ENCODE measurements at regions not wholly inside any gene's neighbourhood (a gene's known extent, or its start where the extent isn't known, plus 50 kb on each side); places are given as distances from the start of the nearest gene placed in this dataset.
"Not testable (repeated sequence)": the region's sequence is repeated elsewhere in the genome, so short reads cannot be mapped to it uniquely, and the experiment has no call there.

- not testable (repeated sequence) for H3K9me3 Mint-ChIP-seq (ENCODE audit: low read depth); DNase-seq (ENCODE audit: low spot score); H3K27ac Mint-ChIP-seq (ENCODE audit: unreplicated experiment); H3K4me3 Mint-ChIP-seq (ENCODE audit: unreplicated experiment); H3K27me3 Mint-ChIP-seq (ENCODE audit: low read depth); H3K36me3 Mint-ChIP-seq (ENCODE audit: low read depth)
- peaks cover 30% of the 10 kb centered on the region for H3K4me1 Mint-ChIP-seq (ENCODE audit: low read depth)
- TF ChIP-seq CTCF (IDR thresholded peaks at IDR 0.05), result peak; percentile 96
Measured at GRCh38 chr11:128031538-128032134, 555.7 kb downstream of the ETS1 start.

GRCh38 chr11:128029219-128029722 is 558.1 kb downstream of the ETS1 start:
- Mint-ChIP-seq H3K4me1 (ENCODE audit: low read depth) (peaks cover 36% of the 10 kb centered on the region), H3K9me3 (ENCODE audit: low read depth) (no peaks in the 10 kb centered on the region), H3K27me3 (ENCODE audit: low read depth) (no peaks in the 10 kb centered on the region), H3K36me3 (ENCODE audit: low read depth) (no peaks in the 10 kb centered on the region), H3K4me3 (ENCODE audit: unreplicated experiment) (no peak overlapping the region), H3K27ac (ENCODE audit: unreplicated experiment) (no peak overlapping the region)
- DNase-seq (ENCODE audit: low spot score), result no peak
- no peak for TF ChIP-seq CTCF (IDR thresholded peaks at IDR 0.05)

GRCh38 chr11:128026596-128026995 is 560.8 kb downstream of the ETS1 start:
- TF ChIP-seq CTCF (IDR thresholded peaks at IDR 0.05), result no peak
- Mint-ChIP-seq H3K27ac (ENCODE audit: unreplicated experiment) (peak overlapping the region; percentile 90), H3K4me3 (ENCODE audit: unreplicated experiment) (no peak overlapping the region), H3K9me3 (ENCODE audit: low read depth) (no peaks in the 10 kb centered on the region), H3K36me3 (ENCODE audit: low read depth) (no peaks in the 10 kb centered on the region), H3K4me1 (ENCODE audit: low read depth) (peaks cover 42% of the 10 kb centered on the region), H3K27me3 (ENCODE audit: low read depth) (no peaks in the 10 kb centered on the region)
- no peak for DNase-seq (ENCODE audit: low spot score)

- no peak for TF ChIP-seq CTCF (IDR thresholded peaks at IDR 0.05)
- Mint-ChIP-seq H3K36me3 (ENCODE audit: low read depth) (no peaks in the 10 kb centered on the region), H3K4me3 (ENCODE audit: unreplicated experiment) (no peak overlapping the region), H3K4me1 (ENCODE audit: low read depth) (peaks cover 26% of the 10 kb centered on the region), H3K27ac (ENCODE audit: unreplicated experiment) (no peak overlapping the region), H3K9me3 (ENCODE audit: low read depth) (no peaks in the 10 kb centered on the region), H3K27me3 (ENCODE audit: low read depth) (no peaks in the 10 kb centered on the region)
- DNase-seq (ENCODE audit: low spot score), result no peak
Measured at GRCh38 chr11:128022761-128023160, 564.6 kb downstream of the ETS1 start.

GRCh38 chr11:128022007-128022368 is 565.4 kb downstream of the ETS1 start:
- no peak overlapping the region for H3K27ac Mint-ChIP-seq (ENCODE audit: unreplicated experiment)
- H3K9me3 Mint-ChIP-seq (ENCODE audit: low read depth), result no peaks in the 10 kb centered on the region

More at GRCh38 chr11:128022007-128022368, 565.4 kb downstream of the ETS1 start:
- TF ChIP-seq CTCF (IDR thresholded peaks at IDR 0.05), result peak; percentile 48
- DNase-seq (ENCODE audit: low spot score), result no peak
- Mint-ChIP-seq H3K36me3 (ENCODE audit: low read depth) (no peaks in the 10 kb centered on the region), H3K4me1 (ENCODE audit: low read depth) (peaks cover 21% of the 10 kb centered on the region), H3K27me3 (ENCODE audit: low read depth) (no peaks in the 10 kb centered on the region), H3K4me3 (ENCODE audit: unreplicated experiment) (no peak overlapping the region)
